ENCODE measurements at regions not wholly inside any gene's neighbourhood (a gene's known extent, or its start where the extent isn't known, plus 50 kb on each side); places are given as distances from the start of the nearest gene placed in this dataset.

DNA sequence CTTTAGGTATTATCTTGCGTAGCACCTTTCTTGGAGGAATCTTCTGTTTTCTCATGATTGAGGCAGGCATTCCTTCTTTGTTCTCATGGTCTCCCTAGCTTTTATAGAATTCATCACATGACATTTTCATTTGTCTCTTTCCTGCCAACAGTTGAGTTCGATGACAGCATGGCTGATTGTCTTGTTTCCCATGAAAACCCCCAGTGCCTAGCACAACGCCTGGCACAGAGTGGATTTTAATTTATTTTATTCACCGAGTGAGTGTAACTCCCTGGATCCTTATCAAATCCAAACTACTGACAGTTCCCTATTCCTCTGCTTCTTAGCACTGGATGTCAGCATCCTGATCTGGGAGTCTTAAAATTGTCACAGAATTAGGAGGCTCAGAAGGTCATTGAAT, 182.6 kb downstream of the SUDS3 start:
- TF ChIP-seq, protein P1, sequence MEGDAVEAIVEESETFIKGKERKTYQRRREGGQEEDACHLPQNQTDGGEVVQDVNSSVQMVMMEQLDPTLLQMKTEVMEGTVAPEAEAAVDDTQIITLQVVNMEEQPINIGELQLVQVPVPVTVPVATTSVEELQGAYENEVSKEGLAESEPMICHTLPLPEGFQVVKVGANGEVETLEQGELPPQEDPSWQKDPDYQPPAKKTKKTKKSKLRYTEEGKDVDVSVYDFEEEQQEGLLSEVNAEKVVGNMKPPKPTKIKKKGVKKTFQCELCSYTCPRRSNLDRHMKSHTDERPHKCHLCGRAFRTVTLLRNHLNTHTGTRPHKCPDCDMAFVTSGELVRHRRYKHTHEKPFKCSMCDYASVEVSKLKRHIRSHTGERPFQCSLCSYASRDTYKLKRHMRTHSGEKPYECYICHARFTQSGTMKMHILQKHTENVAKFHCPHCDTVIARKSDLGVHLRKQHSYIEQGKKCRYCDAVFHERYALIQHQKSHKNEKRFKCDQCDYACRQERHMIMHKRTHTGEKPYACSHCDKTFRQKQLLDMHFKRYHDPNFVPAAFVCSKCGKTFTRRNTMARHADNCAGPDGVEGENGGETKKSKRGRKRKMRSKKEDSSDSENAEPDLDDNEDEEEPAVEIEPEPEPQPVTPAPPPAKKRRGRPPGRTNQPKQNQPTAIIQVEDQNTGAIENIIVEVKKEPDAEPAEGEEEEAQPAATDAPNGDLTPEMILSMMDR (IDR thresholded peaks at IDR 0.05; ENCODE audit: borderline replicate concordance, control extremely low read depth, extremely low read depth, insufficient read depth, missing control alignments): no peak
- DNase-seq (ENCODE audit: low spot score): no peak
- in situ Hi-C loops (cut with MboI; ENCODE audit: low sequenced_read_pairs, unreplicated experiment): no loop called here

DNA sequence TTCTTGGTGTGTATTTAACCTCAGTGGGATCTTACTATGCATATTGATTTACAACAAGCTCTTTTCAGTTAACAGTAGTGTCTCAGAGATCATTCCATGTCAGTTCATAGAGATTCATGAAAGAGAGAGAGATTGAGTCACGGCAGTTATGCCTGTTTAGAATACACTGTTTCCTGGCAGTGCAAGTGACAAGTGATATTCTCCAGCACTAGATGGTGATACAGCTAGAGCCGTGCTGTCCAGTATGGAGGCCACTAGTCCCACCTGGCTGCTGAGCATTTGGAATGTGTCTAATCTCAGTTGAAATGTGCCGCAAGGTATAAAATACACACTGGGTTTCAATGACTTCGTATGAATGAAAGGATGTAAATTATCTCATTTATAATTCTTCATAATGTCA, 184.4 kb downstream of the SUDS3 start:
- DNase-seq (ENCODE audit: low spot score): no peak
- TF ChIP-seq, protein P1 (IDR thresholded peaks at IDR 0.05; ENCODE audit: borderline replicate concordance, control extremely low read depth, extremely low read depth, insufficient read depth, missing control alignments): no peak
- in situ Hi-C loops (cut with MboI; ENCODE audit: low sequenced_read_pairs, unreplicated experiment): no loop called here

DNA sequence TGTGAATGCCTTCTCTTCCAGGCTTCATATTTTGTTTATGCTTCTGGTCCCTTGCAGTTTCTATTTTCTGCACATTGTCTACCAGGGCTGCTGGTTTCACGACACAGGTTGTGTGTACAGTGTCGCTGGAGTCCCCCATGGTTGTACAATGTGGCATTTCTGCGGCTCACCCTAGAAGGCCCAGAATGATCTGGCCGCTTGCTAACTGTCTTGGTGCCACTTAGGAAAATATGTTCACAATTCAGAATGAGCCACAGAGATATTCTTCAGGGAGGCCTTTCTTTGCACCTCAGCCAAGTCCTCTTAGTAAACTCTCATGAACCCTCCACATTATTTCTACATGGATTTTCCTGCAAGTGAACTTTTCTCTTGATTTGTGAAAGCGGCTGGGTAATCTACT, 195.4 kb downstream of the SUDS3 start:
- in situ Hi-C loops (cut with MboI; ENCODE audit: low sequenced_read_pairs, unreplicated experiment): no loop called here
- TF ChIP-seq, protein P1 (IDR thresholded peaks at IDR 0.05; ENCODE audit: borderline replicate concordance, control extremely low read depth, extremely low read depth, insufficient read depth, missing control alignments): no peak

DNA sequence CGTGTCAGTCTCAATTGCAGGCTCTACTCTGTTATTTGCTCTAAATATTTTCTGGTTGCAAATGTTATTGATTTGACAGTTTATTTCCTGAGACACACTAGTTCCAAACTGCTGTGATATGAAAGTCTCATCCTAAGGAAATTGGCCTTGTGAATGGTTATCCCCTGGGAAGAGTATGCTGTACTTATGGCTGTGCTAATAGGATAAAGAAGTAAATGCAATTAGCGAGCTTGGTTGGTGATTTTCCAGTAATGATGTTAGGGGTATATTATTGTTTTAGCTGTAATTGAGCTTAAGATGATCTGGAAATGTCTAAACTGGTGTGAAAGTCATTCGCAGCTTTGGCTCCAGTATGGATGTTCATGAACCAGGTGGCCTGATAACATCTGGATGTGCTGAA, 197.9 kb downstream of the SUDS3 start:
- TF ChIP-seq, protein P1 (IDR thresholded peaks at IDR 0.05; ENCODE audit: borderline replicate concordance, control extremely low read depth, extremely low read depth, insufficient read depth, missing control alignments): no peak
- DNase-seq (ENCODE audit: low spot score): no peak
- in situ Hi-C loops (cut with MboI; ENCODE audit: low sequenced_read_pairs, unreplicated experiment): no loop called here

More for the DNA sequence above, 195.4 kb downstream of the SUDS3 start:
- no peak for DNase-seq (ENCODE audit: low spot score)

DNA sequence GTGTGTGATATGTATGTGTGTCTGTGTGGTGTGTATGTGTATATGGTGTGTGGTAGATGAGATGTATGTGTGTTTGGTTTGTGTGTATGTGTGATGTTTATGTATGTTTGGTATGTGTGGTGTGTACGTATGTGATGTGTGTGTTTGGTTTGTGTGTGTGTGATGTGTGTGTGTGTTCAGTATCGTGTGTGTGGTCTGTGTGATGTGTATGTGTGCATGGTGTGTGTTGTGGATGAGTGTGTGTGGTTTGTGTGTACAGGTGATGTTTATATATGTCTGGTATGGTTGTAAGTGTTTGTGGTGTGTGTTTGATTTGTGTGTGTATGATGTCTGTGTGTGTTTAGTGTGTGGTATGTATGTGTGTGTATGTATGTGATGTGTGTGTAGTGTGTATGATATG, 199.4 kb downstream of the SUDS3 start:
- TF ChIP-seq, protein P1 (IDR thresholded peaks at IDR 0.05; ENCODE audit: borderline replicate concordance, control extremely low read depth, extremely low read depth, insufficient read depth, missing control alignments): no peak
- in situ Hi-C loops (cut with MboI; ENCODE audit: low sequenced_read_pairs, unreplicated experiment): no loop called here
- no peak for DNase-seq (ENCODE audit: low spot score)

DNA sequence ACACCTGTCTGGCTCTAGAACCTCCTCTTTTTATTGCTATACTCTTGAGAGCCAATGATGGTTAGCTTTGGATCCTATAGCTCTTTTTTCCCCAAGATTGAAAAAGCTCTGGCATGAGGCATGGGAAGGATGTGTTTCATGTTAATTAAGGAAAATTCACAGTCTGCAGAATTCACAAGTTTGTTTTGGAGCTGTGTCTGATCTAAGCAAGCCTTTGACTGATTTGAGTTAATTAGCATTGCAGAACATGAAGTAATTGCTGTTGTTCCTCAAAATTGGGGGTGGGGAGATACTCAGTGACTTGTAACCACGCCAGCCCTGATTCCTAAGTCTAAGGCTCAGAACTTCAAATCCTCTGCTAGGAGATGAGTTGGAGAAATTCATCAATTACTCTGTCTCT, 205.0 kb downstream of the SUDS3 start:
- in situ Hi-C loops (cut with MboI; ENCODE audit: low sequenced_read_pairs, unreplicated experiment): no loop called here
- DNase-seq (ENCODE audit: low spot score): no peak
- TF ChIP-seq, protein P1 (IDR thresholded peaks at IDR 0.05; ENCODE audit: borderline replicate concordance, control extremely low read depth, extremely low read depth, insufficient read depth, missing control alignments): no peak

DNA sequence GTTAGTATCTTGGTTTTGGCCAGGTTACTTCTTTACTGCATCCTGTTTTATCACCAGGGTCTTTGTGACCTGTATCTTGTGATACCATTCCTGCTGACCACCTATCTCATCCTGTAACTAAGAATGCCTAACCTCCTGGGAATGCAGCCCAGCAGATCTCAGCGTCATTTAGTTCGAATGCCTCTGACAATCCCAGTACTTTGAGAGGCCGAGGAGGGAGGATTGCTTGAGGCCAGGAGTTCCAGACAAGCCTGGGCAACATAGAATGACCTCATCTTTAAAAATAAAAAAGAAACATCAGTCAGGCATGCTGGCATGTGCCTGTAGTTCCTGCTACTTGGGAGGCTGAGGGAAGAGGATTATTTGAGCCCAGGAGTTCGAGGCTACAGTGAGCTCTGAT, 206.5 kb downstream of the SUDS3 start:
- no peak for DNase-seq (ENCODE audit: low spot score)
- in situ Hi-C loops (cut with MboI; ENCODE audit: low sequenced_read_pairs, unreplicated experiment): no loop called here
- TF ChIP-seq, protein P1 (IDR thresholded peaks at IDR 0.05; ENCODE audit: borderline replicate concordance, control extremely low read depth, extremely low read depth, insufficient read depth, missing control alignments): no peak
